UCSD-AML1 (cell line): ENCODE measurements at regions not wholly inside any gene's neighbourhood (a gene's known extent, or its start where the extent isn't known, plus 50 kb on each side); places are given as distances from the start of the nearest gene placed in this dataset.
"Not testable (repeated sequence)": the region's sequence is repeated elsewhere in the genome, so short reads cannot be mapped to it uniquely, and the experiment has no call there.

Experiments used
- DNase-seq: peaks from one replicate; lab custom pipeline; 2025; ENCODE audit not compliant: unreplicated experiment; lab: John Stamatoyannopoulos, UW

DNA sequence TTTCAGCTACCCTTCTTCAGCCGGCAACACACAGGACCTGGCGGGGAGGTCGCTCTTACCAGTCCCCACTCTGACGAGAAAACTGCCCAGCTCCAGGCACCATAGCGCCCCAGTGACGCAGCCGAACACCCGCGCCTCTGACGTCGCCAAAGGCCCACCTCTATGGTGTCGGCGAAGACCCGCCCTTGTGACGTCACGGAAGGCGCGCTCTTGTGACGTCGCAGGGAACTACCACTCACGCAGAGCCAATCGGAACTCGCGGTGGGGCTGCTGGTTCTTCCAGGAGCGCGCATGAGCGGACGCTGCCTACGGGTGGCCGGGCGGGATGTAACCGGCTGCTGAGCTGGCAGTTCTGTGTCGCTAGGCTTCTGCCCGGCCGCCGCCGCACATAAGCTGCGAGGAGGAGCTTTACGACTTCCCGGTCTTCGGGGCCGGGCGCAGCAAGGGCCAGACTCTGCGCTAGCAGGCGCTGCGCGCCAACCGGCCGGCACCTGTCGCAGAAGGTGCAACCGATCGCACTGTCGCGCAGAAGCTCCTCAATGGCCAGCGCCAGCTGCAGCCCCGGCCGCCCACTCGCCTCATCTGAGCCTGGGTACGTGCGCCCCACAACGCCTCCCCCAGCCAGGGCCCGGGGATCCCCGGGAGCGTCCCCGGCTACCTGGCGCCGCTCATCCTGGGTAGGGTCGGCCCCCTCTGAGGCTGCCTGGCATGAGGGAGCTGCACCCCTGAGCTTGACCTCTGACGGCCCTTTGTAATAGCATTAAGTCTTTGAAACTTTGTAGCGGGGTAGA, 121.3 kb upstream of the FBXO28 start:
- peak; percentile 99 for DNase-seq

DNA sequence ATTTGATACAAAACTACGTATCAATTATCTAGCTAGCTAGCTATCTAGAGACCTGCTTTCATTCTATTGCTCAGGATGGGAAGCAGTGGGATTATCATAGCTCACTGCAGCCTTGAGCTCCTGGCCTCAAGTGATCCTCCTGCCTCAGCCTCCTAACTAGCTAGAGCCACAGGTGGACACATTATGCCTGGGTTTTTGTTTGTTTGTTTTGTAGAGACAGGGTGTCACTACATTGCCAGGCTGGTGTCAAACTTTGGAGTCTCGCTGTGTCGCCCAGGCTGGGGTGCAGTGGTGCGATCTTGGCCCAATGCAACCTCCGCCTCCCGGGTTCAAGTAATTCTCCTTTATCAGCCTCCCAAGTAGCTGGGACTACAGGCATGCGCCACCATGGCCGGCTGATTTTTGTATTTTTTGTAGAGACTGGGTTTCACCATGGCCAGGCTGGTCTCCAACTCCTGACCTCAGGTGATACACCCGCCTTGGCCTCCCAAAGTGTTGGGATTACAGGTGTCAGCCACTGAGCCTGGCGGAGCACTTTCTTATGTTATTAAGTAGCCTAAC, 122.5 kb upstream of the FBXO28 start:
- not testable (repeated sequence) for DNase-seq

DNA sequence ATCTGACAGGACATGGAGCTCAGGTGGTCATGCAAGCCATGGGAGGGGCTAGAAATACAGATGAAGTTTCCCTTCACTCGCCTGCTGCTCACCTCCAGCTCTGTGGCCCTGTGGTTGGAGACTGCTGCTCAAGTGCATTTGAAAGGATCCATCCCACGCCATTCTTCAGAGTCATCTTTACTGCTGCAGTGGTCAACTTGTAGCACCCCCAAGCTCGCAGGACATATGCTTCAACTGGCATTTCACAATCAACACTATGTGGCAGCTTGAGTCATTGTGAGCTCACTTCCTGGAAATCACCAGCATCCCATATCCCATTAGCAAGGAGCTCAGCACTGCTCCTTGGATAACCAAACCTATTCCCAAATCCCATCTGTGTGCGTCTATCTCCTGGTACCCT, 116.2 kb upstream of the TP53BP2 start:
- not testable (repeated sequence) for DNase-seq

DNA sequence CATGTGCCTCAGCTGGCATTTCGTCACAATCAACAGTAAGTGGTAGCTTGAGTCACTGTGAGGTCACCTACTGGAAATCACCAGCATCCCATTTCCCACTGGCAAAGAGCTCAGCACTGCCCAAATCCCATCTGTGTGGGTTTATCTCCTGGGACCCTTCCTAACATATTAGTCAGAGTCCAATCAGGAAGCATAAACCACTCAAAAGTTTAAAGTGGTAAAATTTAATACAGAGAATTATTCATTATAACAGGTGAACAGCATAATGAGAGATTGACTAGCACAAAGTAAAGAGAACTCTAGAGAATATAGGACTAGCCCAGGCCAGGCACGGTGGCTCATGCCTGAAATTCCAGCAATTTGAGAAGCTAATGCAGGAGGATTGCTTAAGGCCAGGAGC, 107.1 kb upstream of the TP53BP2 start:
- DNase-seq: not testable (repeated sequence)

DNA sequence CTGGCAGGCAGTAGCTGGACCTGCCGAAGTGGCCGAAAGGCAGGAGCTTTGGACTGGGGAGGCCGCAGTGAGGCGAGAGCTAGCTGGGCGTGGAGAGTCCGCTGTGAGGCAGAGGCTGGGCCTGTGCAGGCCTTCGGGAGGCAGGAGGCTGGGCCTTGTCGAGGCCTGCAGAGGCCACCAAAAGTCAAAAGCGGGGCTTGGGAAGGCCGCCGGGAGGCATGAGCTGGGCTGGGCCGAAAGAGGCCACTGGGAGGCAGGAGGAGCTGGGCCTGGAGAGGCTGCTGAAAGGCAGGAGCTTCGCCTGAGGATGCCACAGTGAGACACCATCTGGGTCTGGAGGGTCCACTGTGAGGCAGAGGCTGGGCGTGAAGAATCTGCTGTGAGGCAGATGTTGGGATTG, 105.8 kb upstream of the TP53BP2 start:
- DNase-seq: not testable (repeated sequence)

DNA sequence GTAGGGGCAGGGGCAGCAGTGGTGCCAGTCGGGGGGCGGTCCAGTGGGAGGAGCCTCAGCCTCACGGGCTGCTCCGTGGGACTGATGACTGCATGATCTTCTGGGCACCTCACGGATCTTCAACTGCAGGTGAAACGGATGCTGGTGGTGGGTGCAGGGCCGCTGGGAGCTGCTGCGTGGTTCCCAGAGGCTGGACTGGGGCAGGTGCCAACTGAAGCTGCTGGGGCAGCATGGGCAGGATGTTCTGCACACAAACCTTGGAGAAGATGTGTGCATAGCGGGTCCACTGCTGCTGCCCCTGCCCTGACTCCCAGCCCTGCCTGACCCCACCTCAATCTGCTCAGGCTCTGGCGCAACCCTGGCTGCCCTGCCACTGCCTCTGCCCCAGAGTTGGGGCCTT, 104.2 kb upstream of the TP53BP2 start:
- not testable (repeated sequence) for DNase-seq

DNA sequence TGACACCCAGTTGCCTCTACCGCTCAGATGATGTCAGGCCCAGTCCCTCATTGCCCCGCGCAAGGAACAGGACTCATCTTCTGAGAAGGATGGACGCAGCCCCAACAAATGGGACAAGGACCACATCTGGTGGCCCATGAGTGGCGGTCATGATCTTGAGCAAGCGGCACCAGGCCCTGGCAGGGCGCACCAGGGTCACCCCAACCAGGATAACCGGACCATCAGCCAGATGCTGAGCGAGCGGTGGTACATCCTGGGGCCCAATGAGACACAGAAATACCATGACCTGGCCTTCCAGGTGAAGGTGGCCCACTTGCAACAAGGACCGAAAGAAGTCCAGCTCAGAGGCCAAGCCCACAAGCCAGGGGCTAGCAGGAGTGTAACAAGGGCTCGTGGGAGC, 102.3 kb upstream of the TP53BP2 start:
- not testable (repeated sequence) for DNase-seq

DNA sequence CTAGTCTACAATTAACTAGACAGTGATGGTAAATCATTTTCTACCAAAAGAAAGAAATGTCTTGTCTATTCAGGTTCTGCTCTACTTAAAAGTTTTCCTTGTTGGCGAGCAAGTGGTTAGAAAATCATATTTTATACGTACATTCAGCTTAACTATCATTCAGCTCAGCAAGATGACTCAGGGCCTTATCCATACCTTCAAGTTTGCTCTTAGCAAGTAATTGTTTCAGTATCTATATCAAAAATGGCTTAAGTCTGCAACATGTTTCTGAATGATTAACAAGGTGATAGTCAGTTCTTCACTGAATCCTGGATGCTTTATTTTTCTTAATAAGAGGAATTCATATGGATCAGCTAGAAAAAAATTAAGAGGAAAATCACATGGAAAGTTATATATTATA, 90.8 kb upstream of the TP53BP2 start:
- not testable (repeated sequence) for DNase-seq

DNA sequence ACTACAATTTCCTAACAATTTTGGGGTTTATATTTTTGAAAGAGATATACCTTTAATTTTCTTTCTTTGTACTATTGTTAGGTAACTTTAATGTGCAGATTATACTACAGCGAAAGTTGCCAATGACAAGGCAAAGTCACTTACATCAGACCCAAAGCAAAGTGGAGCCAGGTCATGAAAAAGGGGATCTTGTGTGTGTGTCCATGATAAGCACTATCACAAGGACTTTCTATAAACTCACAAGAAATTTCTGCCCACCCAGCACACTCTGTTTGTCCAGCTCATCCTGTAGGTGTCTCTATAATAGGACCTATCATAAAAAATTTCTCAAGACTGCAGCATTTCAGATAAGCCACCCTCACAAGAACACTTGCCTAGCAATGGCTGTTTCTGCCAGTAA, 85.7 kb upstream of the TP53BP2 start:
- not testable (repeated sequence) for DNase-seq

DNA sequence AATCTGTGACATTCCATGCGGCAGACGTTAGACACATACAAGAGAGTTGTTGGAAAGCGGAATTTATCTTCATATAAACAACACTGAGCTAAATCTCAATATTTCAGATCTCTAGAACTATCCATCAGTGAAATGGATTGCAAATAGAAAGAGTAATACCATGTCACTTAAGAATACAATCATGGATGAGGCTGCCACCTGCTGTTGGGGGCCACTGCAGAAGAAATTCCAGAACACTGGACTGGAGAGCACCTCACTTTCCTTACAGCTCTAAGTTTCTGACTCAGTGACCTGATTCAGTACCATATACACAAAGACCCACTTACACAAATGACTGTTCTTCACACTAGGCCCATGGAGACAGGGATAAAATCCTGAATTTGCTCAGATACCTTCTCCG, 75.1 kb upstream of the TP53BP2 start:
- not testable (repeated sequence) for DNase-seq

DNA sequence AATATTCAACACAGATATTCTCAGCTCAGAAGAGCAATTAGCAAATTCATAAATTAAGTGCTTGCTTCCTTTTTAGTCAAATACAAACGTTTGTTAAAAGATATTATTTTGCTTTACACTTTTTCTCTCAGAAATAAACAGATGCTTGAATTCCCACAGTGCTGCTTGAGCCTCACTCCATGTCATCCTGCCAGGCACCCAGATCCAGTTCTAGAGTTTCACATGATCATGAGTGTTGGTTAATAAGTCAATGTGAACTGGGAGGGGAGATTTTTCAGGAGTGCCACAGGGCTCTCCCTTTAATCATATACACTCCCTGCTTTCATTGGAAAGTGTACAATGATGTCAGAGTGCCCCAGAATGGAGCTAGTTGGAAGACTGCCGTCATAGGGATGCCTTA, 69.7 kb upstream of the TP53BP2 start:
- DNase-seq: not testable (repeated sequence)

DNA sequence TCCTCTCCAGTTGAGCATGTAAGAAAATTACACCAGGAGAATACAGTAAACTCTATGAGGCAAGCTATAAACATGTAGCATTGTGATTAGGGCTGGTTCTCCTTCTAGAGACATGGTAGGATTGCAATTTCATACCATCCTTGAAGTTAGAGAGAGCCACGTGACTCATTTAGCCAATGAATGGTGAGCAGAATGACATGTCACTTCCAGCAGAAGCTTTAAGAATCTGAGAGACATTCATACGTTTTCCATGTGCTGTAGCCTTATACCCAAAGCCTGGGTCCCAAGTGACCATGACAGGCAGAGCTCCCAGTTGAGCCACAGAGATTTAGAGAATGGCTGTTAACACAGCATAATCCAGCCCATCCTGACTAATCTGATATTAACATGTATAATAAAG, 68.0 kb upstream of the TP53BP2 start:
- not testable (repeated sequence) for DNase-seq

DNA sequence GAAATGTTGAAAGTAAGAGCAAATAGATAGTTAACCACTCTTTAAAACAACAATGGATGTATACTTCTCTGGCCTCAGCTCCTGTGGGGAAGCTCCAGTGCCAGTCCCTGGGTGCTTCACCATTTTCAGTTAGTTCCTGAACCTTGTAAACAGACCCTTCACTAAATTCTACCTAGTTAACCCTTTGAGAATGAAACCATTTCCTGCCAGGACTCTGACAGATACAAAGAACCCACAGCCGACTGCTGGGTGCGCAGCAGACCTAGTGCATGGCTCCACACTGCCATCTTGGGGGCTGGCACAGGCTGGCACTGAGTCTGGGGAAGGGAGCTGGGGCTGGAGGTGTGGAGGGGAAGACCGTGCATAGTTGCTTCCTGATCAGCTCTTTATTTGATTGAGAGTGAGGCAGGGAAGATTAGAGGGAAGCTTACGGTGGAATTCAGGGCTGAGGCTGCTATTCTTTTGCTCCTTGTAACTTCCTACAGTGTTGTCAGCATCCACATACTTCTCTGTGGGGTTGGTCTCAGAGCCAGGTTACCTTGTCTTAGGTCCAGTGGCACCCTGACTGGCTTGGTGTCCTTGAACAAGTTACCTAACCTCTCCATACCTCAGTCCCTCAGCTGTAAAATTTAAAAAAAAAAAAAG, 62.3 kb upstream of the TP53BP2 start:
- not testable (repeated sequence) for DNase-seq

DNA sequence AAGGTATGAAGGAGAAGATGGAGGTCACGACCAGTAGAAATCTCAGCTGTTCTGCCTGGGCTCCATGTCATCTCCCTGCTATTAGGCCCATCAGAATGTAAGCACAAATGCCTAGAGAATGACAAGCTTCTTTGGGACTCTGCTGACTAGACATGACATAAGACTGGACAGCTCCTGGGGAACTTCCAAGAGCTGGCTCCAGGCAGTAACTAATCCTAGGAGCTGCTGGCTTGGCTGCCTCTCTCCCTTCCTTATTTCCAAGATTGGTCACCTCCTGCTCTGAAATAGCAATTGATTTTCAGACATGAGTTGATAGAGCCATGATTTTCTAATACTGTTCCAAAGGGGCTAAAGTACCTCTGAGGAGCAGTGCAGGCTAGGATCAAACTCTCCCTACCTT, 57.5 kb upstream of the TP53BP2 start:
- not testable (repeated sequence) for DNase-seq

DNA sequence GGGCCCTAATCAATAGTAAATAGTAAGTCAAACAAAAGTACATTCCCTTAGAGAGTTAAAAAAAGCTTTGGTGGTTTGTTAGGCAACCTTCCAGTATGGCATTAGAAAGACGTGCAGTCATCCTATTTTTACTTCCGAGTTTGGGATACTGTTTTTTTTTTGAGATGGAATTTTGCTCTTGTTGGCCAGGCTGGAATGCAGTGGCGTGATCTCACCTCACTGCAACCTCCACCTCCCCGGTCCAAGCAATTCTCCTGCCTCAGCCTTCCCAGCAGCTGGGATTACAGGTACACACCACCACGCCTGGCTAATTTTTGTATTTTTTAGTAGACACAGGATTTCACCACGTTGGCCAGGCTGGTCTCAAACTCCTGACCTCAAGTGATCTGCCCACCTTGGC, 54.0 kb upstream of the TP53BP2 start:
- DNase-seq: not testable (repeated sequence)

DNA sequence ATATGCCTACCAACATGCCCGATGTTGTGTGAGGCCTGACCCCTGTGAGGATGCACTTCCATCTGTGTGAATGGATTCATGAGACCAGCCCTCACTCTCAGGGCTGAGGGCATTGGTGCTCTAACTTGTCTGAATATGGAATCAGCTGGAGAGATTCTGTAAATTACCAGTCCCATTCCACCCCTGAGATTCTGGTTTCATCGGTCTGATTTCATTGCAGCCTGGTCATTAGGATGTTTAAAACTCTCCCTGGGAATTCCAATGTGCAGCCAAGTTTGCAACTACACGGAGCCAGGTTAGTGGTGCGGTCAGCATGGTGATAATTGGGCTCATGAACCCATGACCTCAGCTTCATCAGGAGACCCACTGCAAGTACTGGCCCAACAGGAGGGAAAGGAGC, 51.4 kb upstream of the TP53BP2 start:
- DNase-seq: not testable (repeated sequence)

DNA sequence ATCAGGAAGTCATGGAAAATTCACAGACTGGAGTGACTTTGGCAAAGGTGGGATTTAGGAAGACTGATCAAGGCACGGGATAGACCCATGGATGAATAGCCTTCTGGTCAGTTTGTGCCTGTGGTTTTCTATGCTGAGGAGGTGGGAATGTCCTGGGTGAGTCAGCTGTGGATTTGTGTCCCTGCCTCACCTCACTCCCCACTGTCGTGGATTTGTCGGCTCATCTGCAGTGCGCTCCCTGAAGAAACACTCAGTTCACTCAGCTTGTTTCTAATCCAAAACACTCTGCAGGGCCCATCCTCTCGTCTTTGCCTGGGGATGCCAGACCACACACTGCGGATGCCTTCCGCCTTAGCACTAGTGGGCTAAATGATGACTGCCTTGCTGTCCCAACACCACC, 50.2 kb upstream of the TP53BP2 start:
- not testable (repeated sequence) for DNase-seq
